Astrocyte (in vitro differentiated cells and primary cell): ENCODE measurements at regions not wholly inside any gene's neighbourhood (a gene's known extent, or its start where the extent isn't known, plus 50 kb on each side); places are given as distances from the start of the nearest gene placed in this dataset.

Experiments used
- CTCF ChIP-seq: IDR thresholded peaks from 2 replicates; pipeline ENCODE4 v1.5.1; 2011; ENCODE audit warnings: low read depth, mild to moderate bottlenecking, inconsistent platforms, low read length, moderate library complexity; ENCODE audit not compliant: insufficient read depth
- EZH2 ChIP-seq: IDR thresholded peaks from 2 replicates; pipeline ENCODE4 v1.6.1; 2012; ENCODE audit warnings: mild to moderate bottlenecking, low read length, inconsistent platforms; ENCODE audit not compliant: insufficient read depth

DNA sequence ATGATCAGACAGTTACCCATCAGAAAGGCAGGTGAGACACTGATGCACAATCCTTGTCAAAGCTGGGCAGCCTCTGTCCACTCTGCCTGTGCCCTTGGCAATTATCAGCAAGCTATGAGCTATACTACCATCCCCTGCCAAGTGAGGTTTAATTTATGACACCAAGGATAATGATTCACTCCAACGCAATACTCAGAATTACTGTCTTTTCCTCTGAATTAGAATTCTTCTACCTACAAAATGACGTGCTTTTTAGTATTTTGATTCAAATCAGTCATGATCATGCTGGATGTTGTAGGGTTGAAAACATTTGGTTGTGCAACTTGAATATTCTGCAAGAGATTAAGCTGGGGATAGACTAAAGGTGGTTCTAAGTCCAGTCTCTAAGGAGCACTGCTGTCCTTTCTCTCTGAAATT, 116.8 kb upstream of the SOX9 start:
- TF ChIP-seq CTCF (no peak), EZH2 (no peak)
